ACC112 (cell line): ENCODE measurements at regions not wholly inside any gene's neighbourhood (a gene's known extent, or its start where the extent isn't known, plus 50 kb on each side); places are given as distances from the start of the nearest gene placed in this dataset.

Experiments
- H2AFZ ChIP-seq: fragments of 200-600 bp; sonication (generic); one replicate; pipeline ENCODE4 v1.6.0; 2017; ENCODE audit warnings: antibody characterized with exemption, low read length; ENCODE audit not compliant: unreplicated experiment
- H3K27ac ChIP-seq: fragments of 200-600 bp; sonication (generic); 2 replicates; pipeline ENCODE4 v1.5.1; 2014; ENCODE audit warnings: low read depth, mild to moderate bottlenecking, antibody characterized with exemption, low read length, moderate library complexity
- H3K27me3 ChIP-seq: fragments of 200-600 bp; sonication (generic); 2 replicates; pipeline ENCODE4 v1.6.1; 2014; ENCODE audit warnings: mild to moderate bottlenecking, antibody characterized with exemption, low read length, moderate library complexity, mixed read lengths; ENCODE audit not compliant: insufficient read depth
- H3K36me3 ChIP-seq: fragments of 200-600 bp; sonication (generic); 2 replicates; pipeline ENCODE4 v1.6.1; 2016; ENCODE audit warnings: mild to moderate bottlenecking, antibody characterized with exemption, low read length, moderate library complexity, mixed read lengths; ENCODE audit not compliant: insufficient read depth
- H3K4me1 ChIP-seq: fragments of 200-600 bp; sonication (generic); one replicate; pipeline ENCODE4 v1.6.1; 2016; ENCODE audit warnings: low read length, mixed read lengths; ENCODE audit not compliant: insufficient read depth, unreplicated experiment, control insufficient read depth
- H3K4me3 ChIP-seq: fragments of 200-600 bp; sonication (generic); 2 replicates; pipeline ENCODE4 v1.5.1; 2014; ENCODE audit warnings: mild to moderate bottlenecking, low read depth, low read length
- H3K79me2 ChIP-seq: fragments of 200-600 bp; sonication (generic); one replicate; pipeline ENCODE4 v1.6.0; 2016; ENCODE audit warnings: low read length; ENCODE audit not compliant: control insufficient read depth, unreplicated experiment, insufficient read depth

- Histone ChIP-seq H2AFZ (no peak overlapping the region), H3K27me3 (peaks cover 40% of the 10 kb centered on the region), H3K4me1 (no peaks in the 10 kb centered on the region), H3K79me2 (no peaks in the 10 kb centered on the region), H3K27ac (no peak overlapping the region), H3K36me3 (no peaks in the 10 kb centered on the region), H3K4me3 (no peak overlapping the region)
Measured at GRCh38 chr1:229101011-229101871, 169.7 kb upstream of the RAB4A start.

GRCh38 chr1:229102741-229103391 is 168.0 kb upstream of the RAB4A start:
- Histone ChIP-seq H2AFZ (no peak overlapping the region), H3K27ac (no peak overlapping the region), H3K27me3 (peaks cover 50% of the 10 kb centered on the region), H3K36me3 (no peaks in the 10 kb centered on the region), H3K4me1 (no peaks in the 10 kb centered on the region), H3K79me2 (no peaks in the 10 kb centered on the region), H3K4me3 (no peak overlapping the region)

GRCh38 chr1:229104654-229105053 is 166.3 kb upstream of the RAB4A start:
- Histone ChIP-seq H3K4me1 (no peaks in the 10 kb centered on the region), H3K4me3 (no peak overlapping the region)

GRCh38 chr1:229105109-229105508 is 165.8 kb upstream of the RAB4A start:
- Histone ChIP-seq H2AFZ (no peak overlapping the region), H3K27ac (no peak overlapping the region), H3K4me1 (no peaks in the 10 kb centered on the region), H3K4me3 (no peak overlapping the region), H3K79me2 (no peaks in the 10 kb centered on the region), H3K27me3 (peaks cover 60% of the 10 kb centered on the region), H3K36me3 (no peaks in the 10 kb centered on the region)

More at GRCh38 chr1:229104654-229105053, 166.3 kb upstream of the RAB4A start:
- Histone ChIP-seq H3K79me2 (no peaks in the 10 kb centered on the region), H3K27me3 (peaks cover 56% of the 10 kb centered on the region), H3K27ac (no peak overlapping the region), H2AFZ (no peak overlapping the region), H3K36me3 (no peaks in the 10 kb centered on the region)

GRCh38 chr1:229105822-229106525 is 164.9 kb upstream of the RAB4A start:
- no peak overlapping the region for H2AFZ ChIP-seq
- H3K36me3 ChIP-seq, result no peaks in the 10 kb centered on the region
- H3K27ac ChIP-seq, result no peak overlapping the region
- no peaks in the 10 kb centered on the region for H3K4me1 ChIP-seq
- no peaks in the 10 kb centered on the region for H3K79me2 ChIP-seq
- peaks cover 60% of the 10 kb centered on the region for H3K27me3 ChIP-seq
- H3K4me3 ChIP-seq, result no peak overlapping the region

- Histone ChIP-seq H3K27me3 (peaks cover 53% of the 10 kb centered on the region), H3K79me2 (no peaks in the 10 kb centered on the region), H3K4me1 (no peaks in the 10 kb centered on the region), H2AFZ (no peak overlapping the region), H3K27ac (no peak overlapping the region), H3K36me3 (no peaks in the 10 kb centered on the region), H3K4me3 (no peak overlapping the region)
Measured at GRCh38 chr1:229106526-229107125, 164.3 kb upstream of the RAB4A start.

GRCh38 chr1:229107304-229107815 is 163.6 kb upstream of the RAB4A start:
- no peaks in the 10 kb centered on the region for H3K4me1 ChIP-seq

GRCh38 chr1:229107972-229108371 is 162.9 kb upstream of the RAB4A start:
- Histone ChIP-seq H3K36me3 (no peaks in the 10 kb centered on the region), H3K27me3 (peaks cover 49% of the 10 kb centered on the region), H3K27ac (no peak overlapping the region), H3K4me1 (no peaks in the 10 kb centered on the region), H2AFZ (no peak overlapping the region), H3K79me2 (no peaks in the 10 kb centered on the region), H3K4me3 (no peak overlapping the region)

More at GRCh38 chr1:229107304-229107815, 163.6 kb upstream of the RAB4A start:
- Histone ChIP-seq H3K4me3 (no peak overlapping the region), H3K36me3 (no peaks in the 10 kb centered on the region), H3K27me3 (peaks cover 49% of the 10 kb centered on the region), H3K27ac (no peak overlapping the region), H3K79me2 (no peaks in the 10 kb centered on the region), H2AFZ (no peak overlapping the region)

GRCh38 chr1:229108598-229109201 is 162.2 kb upstream of the RAB4A start:
- Histone ChIP-seq H2AFZ (no peak overlapping the region), H3K27ac (no peak overlapping the region), H3K36me3 (no peaks in the 10 kb centered on the region), H3K27me3 (peaks cover 49% of the 10 kb centered on the region), H3K4me1 (no peaks in the 10 kb centered on the region), H3K79me2 (no peaks in the 10 kb centered on the region), H3K4me3 (no peak overlapping the region)

GRCh38 chr1:229109320-229109761 is 161.6 kb upstream of the RAB4A start:
- H3K27ac ChIP-seq, result no peak overlapping the region
- H3K79me2 ChIP-seq, result no peaks in the 10 kb centered on the region
- no peaks in the 10 kb centered on the region for H3K36me3 ChIP-seq
- H3K4me3 ChIP-seq, result no peak overlapping the region
- H3K27me3 ChIP-seq, result peaks cover 46% of the 10 kb centered on the region
- no peak overlapping the region for H2AFZ ChIP-seq
- no peaks in the 10 kb centered on the region for H3K4me1 ChIP-seq
